ENCODE measurements at regions not wholly inside any gene's neighbourhood (a gene's known extent, or its start where the extent isn't known, plus 50 kb on each side); places are given as distances from the start of the nearest gene placed in this dataset.

DNA sequence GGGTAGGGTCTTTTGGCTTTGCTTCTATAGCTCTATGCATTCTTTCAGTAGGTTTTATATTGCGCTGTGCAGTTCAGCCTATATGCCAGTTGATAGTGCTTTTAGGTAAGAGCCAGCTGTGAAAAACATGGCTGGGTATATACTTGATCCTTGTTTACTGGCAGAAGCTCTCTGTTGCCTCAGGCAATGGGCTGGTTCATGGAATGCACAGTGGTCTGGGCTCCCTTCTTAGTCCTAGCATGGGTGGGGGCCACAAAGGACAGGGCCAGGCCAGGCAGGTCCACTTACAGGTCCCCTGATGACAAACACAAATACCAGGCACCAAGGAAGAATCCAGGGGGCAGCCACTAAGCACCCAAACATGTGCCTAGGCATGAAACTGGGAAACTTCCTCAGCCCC, 240.7 kb downstream of the SEC23A start:
- TF ChIP-seq PBX3 (CRISPR knock-in tag; IDR thresholded peaks at IDR 0.05) (no peak), MZF1 (tag by site-specific recombination; IDR thresholded peaks at IDR 0.05; ENCODE audit: borderline replicate concordance) (no peak), CTCF (tag by site-specific recombination; IDR thresholded peaks at IDR 0.05) (no peak), ZBTB20 (tag by site-specific recombination; IDR thresholded peaks at IDR 0.05) (no peak), ZNF580 (tag by site-specific recombination; IDR thresholded peaks at IDR 0.05) (no peak), TCF7L2 (IDR thresholded peaks at IDR 0.05; ENCODE audit: borderline replicate concordance, low read depth, low read length) (no peak), PATZ1 (tag by site-specific recombination; IDR thresholded peaks at IDR 0.05) (no peak), ZNF335 (tag by site-specific recombination; conservative IDR thresholded peaks at IDR 0.05) (no peak), ZNF274 (IDR thresholded peaks at IDR 0.05; ENCODE audit: low read length) (no peak), ZNF274 (tag by site-specific recombination; IDR thresholded peaks at IDR 0.05; ENCODE audit: borderline replicate concordance) (no peak)

Measured in HEK293 (cell line).